ENCODE measurements at regions not wholly inside any gene's neighbourhood (a gene's known extent, or its start where the extent isn't known, plus 50 kb on each side); places are given as distances from the start of the nearest gene placed in this dataset.
"Not testable (repeated sequence)": the region's sequence is repeated elsewhere in the genome, so short reads cannot be mapped to it uniquely, and the experiment has no call there.

- DNase-seq (ENCODE audit: low read depth): no peak
Observed at GRCh38 chr2:48190230-48190629, 124.3 kb upstream of the FOXN2 start.

- no peak for DNase-seq (ENCODE audit: low read depth)
Observed at GRCh38 chr2:48194641-48195040, 119.8 kb upstream of the FOXN2 start.

- no peak for DNase-seq (ENCODE audit: low read depth)
Observed at GRCh38 chr2:48195169-48195568, 119.3 kb upstream of the FOXN2 start.

DNA sequence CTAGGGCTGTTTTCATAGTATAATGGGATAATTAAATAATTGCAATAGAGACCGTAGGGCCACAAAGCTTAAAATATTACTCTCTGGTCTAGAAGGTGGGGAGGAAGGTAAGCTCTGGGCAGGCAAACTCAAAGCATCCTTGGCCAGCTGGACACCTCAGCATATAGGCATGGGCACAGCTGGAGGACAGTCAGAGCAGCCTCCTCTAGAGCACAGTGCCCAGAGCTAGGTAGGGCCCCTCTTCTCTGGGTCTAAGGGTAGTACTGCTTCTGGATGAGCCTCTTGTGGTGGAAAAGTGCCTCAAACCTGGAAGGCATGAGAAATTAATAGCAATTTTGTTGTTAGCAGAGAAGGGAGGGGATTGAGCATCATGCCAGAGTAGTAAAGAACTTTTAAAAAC, 116.9 kb upstream of the FOXN2 start:
- no peak for DNase-seq (ENCODE audit: low read depth)

GRCh38 chr2:48198371-48198770, 116.1 kb upstream of the FOXN2 start:
- no peak for DNase-seq (ENCODE audit: low read depth)

DNA sequence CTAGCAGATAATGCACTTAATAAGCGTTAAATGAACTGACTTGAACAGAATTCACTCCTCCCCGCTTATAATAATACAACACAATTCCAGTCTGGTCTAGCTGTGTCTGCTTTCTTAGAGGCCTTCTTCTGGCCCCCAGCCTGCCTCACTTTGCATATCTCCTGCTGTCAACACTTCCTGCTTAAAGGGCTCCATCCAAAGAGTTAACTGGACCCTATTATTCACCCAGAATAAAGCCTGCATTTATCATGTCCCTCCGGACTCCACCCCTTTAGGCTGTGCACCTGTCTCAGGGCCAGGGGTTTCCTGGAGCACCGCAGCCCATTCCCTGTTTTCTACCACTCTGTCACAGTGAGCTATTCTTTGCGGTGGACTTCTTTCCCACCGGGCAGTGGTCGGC, 115.4 kb upstream of the FOXN2 start:
- DNase-seq (ENCODE audit: low read depth): no peak

DNA sequence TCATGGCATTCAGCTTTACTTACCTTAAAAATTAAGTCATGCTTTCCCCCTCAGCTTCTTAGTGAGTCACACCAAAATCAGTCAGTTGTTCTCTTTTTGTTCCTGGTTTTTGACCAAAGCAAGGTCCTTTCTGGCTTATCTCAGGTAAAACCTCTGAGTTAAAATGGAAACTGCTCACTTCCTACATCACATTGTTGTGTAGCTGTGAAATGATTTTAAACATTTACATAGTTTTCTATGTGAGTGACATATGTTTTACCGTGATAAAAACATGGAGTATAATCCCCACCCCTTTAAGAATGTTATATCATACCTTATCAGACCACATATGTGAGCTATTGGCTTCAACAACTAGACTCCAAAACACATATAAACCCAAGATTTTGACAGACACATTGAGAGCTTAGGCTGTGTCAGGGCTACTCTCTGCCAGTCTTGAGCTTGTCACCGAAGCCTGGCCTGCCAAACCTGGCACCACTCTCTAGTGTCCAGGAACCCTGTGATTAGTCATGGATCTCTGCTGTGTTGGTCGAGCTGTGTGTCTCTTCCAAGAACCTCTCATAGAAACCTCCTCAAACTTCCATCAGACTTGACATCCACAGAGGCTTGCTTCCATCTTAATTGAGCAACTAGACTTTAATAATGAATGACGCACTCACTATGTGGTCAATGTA, 113.7 kb upstream of the FOXN2 start:
- no peak for DNase-seq (ENCODE audit: low read depth)

DNA sequence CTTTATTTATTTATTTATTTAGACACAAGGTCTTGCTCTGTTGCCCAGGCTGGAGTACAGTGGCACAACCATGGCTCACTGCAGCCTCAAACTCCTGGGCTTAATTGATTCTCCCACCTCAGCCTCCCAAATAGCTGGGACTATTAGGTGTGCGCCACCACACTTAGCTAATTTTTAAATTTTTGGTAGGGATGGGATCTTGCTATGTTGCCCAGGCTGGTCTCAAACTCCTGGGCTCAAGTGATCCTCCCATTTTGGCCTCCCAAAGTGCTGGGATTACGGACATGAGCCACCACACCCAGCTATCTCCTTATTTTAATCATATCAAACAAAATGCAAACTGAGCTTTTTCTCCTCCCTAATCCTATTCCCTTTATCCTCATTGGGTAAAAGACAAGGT, 113.0 kb upstream of the FOXN2 start:
- not testable (repeated sequence) for DNase-seq (ENCODE audit: low read depth)

GRCh38 chr2:48202863-48203642, 111.4 kb upstream of the FOXN2 start:
- no peak for DNase-seq (ENCODE audit: low read depth)

GRCh38 chr2:48203668-48204067, 110.8 kb upstream of the FOXN2 start:
- DNase-seq (ENCODE audit: low read depth): no peak

DNA sequence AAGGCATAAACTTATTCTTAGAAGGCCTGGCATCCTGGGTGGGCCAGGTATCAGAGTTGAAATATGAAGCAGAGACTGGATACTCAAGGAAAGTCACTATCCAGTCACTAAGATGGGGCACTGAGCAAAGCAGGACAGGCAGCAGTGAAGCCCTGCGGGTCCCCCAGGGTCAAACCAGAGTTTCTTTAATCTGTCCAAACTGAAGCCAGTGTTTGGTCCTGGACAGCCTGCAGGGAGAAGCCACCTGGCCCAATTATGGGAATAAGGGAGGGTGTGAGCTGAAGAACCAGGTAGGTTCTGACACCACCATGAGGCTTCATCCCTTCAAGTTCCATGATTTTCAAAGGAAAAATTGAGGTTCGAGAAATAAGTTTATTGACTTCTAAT, 109.7 kb upstream of the FOXN2 start:
- no peak for DNase-seq (ENCODE audit: low read depth)

DNA sequence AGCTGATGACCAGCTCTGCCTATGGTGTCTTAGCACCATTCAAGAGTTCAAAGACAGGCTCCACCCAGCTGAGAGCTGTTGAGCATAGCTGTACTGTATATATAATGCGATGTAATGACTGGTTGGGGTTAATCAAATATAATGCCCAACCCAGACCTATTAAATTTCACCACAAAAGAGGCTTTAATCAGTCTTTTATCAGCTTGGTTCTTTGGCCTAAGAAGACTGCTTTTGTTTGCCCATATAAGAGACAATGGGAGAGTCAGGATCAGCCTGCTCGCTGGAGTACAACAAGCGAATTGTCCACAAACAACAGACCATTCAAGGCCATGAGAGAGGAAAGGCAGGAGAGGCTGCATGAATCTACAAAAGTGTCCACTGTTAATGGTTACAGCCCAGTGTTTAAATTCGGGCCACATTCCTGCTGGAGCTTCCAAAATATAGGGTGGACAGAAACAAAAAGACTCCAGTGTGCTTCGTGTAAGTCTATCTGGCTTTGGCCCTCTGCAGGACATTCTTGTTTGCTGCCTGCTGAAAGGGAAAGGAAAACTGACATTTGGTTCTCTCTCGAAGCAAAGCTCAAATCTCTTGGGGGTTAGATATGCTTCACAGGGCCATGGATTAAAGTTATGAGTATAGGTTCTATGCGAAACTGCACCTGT, 109.2 kb upstream of the FOXN2 start:
- DNase-seq (ENCODE audit: low read depth): no peak

DNA sequence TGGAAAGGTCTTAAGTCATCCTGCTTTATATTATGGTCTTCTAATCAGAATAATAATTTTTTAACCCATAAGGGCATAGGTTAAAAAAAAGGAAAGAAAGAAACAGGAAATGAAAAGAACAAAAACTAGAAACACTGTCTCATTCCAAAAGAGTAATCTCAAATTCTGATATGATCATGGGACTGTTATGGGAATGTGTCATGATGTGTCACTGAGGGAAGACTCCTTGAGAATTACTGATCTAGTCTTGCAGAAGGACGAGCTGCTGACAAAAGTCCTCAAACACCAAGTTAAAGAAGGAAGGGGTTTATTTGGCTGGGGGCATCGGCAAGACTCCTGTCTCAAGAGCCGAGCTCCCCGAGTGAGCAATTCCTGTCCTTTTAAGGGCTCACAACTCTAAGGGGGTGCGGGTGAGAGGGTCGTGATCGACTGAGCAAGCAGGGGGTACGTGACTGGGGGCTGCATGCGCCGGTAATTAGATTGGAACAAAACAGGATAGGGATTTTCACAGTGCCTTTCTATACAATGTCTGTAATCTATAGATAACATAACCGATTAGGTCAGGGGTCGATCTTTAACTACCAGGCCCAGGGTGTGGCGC, 108.3 kb upstream of the FOXN2 start:
- DNase-seq (ENCODE audit: low read depth): not testable (repeated sequence)

DNA sequence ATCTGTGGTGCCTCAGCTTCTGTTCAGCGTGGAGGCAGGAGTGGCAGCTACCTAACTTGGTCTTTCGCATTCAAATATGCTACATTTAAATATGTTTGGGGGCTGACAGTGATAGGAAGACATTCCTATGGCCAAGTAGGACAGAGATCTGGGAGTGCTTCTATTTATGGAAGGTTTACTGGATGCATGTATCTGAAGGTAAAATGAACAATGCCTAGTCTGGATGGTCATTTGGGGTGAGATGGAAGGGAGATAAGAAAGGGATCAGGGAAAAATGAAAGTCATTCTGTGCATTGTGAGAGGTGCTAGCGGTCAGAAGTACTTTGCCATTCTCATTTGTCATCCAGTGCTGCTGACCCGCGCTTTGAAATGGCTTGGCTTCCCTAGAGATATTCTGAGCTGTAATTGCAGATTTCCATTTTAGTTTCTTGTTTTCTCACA, 107.3 kb upstream of the FOXN2 start:
- DNase-seq (ENCODE audit: low read depth): no peak

GRCh38 chr2:48207851-48208250, 106.6 kb upstream of the FOXN2 start:
- no peak for DNase-seq (ENCODE audit: low read depth)

DNA sequence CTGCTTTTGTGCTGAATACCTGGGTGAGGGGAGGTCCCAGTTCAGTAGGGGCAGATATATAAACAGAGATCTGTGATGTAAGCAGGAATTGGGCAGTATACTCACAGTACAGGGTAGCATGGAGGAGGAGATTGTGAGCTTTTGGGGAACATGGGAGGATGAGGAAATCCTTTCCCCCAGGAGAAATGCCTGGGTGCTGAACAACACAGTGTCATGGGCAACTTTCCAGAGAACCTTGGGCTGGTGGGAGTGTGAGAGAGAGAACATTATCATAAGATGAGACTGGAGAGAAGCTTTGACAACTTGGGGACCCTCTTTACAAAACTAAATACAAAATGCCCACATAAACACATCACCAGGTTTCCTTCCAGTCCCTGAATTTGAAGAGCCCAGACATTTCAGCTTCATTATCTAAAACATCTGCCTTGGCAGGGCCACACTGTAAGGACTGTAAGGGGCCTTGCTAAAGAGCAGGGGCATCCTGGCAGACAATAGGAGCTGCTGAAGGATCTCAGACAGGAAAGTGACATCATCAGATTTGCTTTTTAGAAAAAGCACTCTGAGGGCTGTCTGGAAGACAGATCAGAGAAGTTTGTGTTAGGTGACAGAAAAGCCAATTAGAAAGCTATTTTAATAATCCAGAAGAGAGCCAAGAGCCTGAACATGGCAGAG, 105.1 kb upstream of the FOXN2 start:
- no peak for DNase-seq (ENCODE audit: low read depth)

- no peak for DNase-seq (ENCODE audit: low read depth)
Observed at GRCh38 chr2:48210189-48210588, 104.3 kb upstream of the FOXN2 start.

DNA sequence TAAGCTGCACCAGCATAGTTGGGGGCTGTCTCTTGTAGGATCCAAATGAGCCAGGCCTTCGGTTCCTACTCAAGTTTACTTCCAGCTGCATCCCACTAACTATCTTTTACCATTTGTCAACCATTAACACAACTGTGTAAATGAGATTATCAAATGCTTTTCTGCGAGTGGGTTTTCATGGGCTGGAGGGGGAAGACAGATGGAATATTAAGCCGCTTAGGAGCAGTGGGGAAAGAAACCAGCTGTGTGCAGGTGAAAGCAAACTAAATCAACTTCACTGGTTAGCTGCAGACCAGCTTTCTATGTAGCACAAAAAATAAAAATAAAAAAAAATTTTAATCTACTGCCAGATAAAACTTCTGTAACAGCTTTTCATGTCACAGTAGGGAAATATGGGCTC, 100.8 kb upstream of the FOXN2 start:
- DNase-seq (ENCODE audit: low read depth): no peak

- DNase-seq (ENCODE audit: low read depth): no peak
Observed at GRCh38 chr2:48218169-48218568, 96.3 kb upstream of the FOXN2 start.

DNA sequence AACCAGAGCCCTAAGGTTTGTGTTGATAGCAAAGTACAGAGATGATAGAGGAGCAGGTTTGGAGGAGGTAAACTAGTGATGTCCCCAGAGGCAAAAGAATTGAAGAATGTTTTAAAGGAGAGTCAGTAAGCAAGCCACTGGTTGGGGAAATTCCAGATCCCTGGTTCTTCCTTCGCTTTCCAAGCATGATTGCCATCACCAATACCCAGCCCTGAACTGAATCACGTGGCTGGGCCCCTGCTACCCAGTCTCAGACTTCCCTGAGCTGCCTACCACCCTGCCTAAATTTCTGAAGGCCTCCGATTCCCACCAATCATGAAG, 95.3 kb upstream of the FOXN2 start:
- DNase-seq (ENCODE audit: low read depth): no peak

- DNase-seq (ENCODE audit: low read depth): no peak
Observed at GRCh38 chr2:48219555-48220436, 94.7 kb upstream of the FOXN2 start.

Data from activated T-cell treated with anti-CD3 and anti-CD28 coated beads for 48 hours (primary cell).